ENCODE measurements at regions not wholly inside any gene's neighbourhood (a gene's known extent, or its start where the extent isn't known, plus 50 kb on each side); places are given as distances from the start of the nearest gene placed in this dataset.
"Not testable (repeated sequence)": the region's sequence is repeated elsewhere in the genome, so short reads cannot be mapped to it uniquely, and the experiment has no call there.

DNA sequence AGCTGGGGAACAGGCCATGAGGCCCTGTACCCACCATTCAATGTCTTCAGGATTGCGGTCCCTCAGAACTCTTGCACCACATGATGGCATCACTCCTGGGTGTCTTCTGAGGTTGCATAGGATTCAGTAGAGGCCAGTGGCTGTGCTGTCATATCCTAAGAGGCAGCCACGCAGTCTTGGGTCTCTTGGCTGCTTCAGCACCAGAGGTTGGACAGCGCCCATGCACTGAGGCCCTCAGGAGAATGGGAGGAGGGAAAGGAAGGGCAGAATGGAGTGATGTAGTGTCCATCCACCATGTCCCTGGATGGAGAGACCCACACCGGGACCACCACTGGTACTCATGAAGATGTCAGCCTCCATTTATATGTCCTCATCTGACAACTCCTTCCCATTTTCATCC is 439.9 kb downstream of the TUBA3C start:
- DNase-seq = not testable (repeated sequence)

DNA sequence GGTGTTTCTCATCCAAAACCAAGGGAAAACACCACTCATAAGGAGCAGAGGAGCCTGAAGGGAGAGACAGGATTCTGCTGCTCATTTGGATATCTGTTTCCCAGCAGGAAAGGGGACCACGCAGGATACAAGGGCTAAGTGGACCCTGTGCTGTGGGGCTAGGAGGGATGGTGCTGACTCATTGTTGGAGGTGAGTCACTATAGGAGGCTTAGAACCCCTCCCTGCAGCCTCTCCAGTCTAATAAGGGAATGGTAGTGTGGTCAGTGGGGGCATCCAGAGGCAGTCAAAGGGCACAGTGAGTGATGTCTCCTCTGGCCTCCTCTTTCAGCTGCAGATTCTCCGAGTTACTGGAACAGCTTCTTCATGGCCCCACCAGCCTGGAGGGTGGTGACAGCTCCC is 442.3 kb downstream of the TUBA3C start:
- no peak for DNase-seq

DNA sequence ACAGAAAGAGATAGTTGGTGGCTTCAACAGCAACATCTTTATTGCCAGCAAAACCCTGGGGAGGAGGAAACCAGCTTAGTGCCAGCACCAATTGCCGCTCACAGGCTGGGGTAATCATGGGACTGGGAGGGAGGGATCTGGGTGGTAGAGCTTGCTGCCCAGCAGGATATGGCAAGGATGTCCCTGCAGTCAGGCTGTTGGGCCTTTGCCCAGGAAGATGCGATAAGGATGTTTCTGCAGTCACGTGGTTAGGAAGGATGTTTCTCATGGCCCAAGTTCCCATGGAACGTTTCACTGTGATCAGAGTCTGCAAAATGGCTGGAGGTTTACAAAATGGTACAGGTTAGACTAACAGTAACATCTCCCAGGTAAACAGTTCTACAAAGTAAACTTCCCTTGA is 443.5 kb downstream of the TUBA3C start:
- not testable (repeated sequence) for DNase-seq

DNA sequence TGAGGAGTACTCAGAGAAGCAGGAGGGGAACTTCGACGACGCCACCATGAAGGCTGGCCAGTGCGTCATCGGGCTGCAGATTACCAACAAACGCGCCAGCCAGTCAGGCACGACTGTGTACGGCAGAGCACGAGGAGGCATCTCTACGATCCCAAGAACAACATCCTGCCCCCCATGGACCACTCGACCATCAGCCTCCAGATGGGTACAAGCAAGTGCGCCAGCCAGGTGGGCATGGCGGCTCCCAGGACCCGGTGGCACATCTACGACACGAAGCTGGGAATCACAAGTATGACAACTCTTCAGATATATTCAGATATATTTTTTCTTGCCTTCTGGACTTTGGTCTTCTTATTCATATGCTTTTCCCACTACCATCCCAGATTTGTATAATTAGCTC is 454.5 kb downstream of the TUBA3C start:
- not testable (repeated sequence) for DNase-seq

DNA sequence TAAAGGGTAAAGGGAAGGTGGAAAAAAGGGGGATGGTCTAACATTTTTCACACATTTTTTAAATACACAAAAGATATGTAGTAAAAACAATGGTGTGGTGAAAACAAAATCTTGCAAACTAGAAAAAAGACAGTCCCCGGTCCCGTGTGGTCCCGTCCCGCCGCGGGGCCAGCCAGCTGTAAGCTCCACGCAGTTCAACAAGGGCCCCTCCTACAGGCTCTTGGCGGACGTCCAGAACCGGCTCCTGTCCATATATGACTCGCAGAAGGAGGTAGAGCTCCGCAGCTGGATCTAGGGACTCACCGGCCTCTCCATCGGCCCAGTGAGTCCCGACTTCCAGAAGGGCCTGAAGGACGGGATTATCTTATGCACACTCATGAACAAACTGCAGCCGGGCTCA is 455.1 kb downstream of the TUBA3C start:
- DNase-seq = not testable (repeated sequence)

DNA sequence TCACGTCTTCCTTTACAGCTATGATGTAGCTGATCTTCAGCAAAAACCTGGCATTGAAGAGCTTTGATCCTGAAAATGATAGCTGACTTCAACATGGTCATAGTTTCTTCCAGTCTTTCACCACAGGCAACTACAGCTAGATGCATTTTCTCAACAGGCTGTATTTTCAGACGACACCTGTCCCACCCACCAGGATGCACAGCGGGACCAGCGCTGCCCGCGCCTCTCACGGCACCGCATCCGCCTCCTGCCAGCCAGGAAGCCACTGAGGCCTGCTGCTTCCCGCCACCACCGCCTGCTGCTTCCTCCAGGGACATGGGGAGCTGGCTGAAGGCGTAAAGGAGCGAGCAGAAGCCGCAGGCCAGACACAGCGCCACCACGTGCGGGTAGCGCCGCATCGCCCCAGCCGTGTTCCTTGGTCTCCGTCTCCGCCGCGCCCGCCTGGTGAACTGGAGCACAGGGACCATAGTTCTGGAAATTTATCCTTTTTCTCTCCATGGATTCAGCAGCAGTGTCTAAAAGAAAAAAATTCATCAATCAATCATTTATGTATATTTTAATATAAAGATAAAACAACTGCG is 456.3 kb downstream of the TUBA3C start:
- DNase-seq = not testable (repeated sequence)

DNA sequence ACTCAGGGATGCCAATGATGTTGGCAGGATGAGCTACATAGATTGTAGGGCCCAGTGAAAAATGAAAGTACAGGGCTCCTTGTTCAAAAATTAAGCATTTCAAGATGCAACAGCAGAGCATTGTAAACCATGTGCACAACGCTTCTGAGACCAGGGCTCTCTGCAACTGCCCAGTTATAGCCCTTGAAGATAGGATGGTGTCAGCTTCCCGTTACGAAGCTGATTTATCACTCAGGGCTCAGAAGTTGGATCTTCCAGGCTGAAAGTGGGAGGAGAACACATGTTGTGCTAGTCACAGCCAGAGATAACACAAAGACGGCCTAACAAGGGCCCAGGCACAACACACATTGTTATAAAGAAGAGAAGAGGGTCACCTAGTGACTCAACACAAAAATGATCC is 466.7 kb downstream of the TUBA3C start:
- no peak for DNase-seq

DNA sequence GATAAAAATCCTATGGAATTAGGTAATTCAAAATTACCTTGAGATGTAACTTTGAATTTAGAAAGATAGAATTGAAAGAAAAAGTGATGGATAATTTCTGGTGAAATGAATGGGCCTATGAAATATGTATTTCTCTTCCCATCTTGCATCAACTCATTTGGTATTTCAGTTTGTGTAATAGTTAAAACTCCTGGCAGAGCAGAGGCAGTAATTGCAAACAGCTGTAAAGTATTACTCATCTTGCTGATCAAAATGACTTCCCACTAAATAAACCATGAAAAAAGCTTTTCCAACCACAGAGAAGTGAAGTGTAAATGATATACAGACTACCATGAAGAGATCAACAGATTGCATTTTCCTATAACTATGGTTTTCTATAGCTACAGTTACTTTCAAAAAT is 471.0 kb downstream of the TUBA3C start:
- DNase-seq = not testable (repeated sequence)

DNA sequence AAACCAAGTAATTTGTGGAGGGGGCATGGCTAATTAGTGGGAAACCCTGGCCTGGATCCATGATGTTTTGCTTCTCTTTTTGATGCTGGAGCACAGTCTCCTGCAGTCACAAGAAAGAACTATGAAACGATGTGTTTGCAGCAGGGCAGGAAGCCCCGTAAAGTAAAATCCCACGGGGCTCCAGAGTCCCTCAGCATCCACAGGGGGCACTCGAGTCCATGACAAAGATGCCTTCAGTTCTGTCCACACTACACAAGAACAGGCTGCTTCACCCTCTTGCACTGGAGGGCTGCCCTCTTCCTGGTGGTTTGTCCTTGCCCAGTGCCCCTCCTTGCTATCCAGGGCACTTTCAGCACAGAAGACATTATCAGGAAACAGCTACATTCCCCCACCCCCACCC is 475.1 kb downstream of the TUBA3C start:
- not testable (repeated sequence) for DNase-seq

DNA sequence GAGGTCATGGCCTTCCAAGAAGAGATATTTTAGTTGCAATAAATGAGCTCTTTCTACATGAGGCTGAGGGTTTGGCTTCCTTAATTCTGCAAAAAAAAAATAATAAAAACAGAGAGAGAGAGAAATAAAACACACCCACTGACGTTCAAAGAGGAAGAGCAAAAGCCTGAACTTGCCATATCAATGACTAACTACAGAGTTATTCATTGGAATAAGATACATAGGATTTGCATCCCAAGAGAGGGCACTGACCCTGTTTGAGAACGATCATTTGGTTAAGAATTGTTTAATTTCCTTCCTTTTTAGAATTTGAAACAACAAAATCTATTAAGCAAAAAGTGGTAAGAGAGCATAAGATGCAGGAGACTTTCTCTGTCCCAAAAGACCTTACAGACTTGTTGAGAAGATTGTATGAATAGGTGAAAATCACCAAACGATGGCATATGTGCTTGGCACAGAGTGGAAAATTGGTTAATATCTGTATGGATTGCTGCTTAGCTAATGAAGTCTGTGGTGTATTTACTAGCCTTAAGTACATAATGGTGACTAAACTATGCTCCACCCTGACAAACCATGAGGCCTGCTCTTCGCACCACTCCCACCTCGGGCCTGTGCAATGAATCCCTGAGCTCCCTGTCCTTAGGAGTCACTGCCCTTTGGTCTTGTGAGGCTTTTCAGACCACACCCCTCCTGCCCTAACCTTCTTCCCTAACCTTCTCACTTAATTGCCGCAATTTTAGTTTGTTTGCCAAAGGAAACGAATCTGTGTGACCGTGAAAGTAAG is 479.0 kb downstream of the TUBA3C start:
- DNase-seq = not testable (repeated sequence)

DNA sequence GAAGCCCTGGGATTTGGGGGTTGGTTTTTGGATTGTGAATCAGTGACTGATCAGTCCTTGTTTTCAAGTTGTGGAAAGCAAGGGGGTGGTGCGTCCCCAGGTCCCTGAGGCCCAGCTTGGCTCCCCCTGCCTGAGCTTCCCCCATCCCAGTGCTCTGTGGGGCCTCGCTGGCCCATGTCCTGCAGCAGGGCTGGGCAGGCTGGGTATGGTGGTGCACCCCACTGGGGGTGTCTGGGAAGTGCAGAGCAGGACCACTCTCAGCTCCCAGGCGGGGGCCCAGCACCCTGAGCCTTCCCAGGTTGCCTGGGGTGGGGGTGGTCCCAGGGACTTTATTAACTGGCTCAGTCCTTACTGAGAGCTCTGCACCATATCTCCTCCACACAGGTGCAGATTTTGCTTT is 483.3 kb downstream of the TUBA3C start:
- not testable (repeated sequence) for DNase-seq

DNA sequence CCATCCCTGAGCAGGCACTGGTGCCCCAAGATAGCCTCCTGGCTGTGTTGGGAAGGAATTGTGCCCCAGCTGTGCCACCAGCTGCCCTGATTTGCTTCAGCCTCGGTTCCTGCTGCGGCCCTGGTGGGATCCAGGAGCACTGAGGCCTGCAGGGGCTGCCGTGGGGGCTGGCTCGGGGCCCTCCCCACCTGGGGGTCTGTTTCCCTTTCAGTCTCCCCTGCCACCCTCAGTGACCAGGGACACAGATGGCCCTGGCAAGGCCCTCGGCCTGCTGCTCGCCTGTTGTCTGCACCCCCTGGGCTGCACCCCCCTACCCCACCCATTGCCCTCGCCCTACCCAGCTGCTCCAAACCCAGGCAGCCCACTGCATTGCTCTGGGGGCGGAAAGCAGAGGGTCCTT is 483.8 kb downstream of the TUBA3C start:
- not testable (repeated sequence) for DNase-seq

DNA sequence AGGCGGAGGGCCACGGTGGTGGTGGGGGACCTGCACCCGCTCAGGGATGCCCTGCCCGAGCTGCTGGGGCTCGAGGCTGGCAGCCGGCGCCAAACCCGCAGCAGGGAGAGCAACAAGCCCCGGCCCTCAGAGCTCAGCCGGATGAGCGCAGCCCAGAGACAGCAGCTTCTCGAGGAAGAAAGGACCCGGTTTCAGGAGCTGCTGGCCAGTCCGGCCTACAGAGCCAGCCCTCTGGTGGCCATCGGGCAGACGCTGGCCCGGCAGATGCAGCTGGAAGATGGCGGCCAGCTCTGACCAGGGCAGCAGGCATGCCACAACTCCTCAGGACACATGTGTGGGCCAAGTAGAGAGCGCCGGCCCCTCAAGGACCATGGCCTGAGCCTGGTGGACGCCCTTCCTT is 484.4 kb downstream of the TUBA3C start:
- not testable (repeated sequence) for DNase-seq

DNA sequence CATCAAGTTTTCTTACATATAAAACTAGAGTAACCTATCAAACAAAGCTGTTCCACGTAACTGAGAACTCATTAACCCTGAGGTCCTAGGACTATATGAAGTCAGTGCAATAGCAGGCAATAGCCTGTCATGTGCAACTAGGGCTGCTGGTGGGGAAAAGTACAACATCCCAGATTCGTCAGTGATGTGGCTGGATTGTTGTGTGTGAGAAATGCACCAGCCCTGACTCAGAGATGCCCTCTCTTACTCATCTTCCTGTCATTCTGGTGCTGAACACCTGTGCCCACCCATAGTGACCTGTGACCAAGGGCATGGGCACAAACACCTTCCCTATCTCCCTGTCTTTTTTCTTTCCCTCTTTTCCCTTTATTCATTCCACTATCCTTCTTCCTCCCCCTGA is 504.2 kb downstream of the TUBA3C start:
- not testable (repeated sequence) for DNase-seq

DNA sequence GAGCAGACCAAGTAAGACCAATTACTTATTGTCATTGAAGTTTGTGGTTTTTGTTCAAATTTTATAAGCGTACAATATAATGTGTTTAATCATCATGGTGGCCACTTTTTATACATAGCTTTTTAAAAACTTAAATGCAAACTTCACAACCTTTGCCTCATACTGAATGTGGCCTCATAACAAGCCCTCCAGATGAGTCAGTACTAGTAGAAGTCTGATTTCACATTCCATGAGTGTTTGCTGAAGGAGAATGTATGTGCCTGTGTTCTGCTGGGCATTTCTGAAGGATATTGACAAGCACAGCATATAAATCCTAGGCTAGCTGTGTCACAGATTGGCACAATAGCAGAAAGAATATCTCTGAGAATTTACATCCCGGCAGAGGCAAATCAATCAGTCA is 506.4 kb downstream of the TUBA3C start:
- DNase-seq = not testable (repeated sequence)

DNA sequence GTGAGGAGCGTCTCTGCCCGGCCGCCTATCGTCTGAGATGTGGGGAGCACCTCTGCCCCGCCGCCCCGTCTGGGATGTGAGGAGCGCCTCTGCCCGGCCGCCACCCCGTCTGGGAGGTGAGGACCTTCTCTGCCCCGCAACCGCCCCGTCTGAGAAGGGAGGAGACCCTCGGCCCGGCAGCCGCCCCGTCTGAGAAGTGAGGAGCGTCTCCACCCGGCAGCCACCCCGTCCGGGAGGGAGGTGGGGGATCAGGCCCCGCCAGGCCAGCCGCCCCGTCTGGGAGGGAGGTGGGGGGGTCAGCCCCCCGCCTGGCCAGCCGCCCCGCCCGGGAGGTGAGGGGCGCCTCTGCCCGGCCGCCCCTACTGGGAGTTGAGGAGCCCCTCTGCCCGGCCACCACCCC is 507.8 kb downstream of the TUBA3C start:
- not testable (repeated sequence) for DNase-seq

DNA sequence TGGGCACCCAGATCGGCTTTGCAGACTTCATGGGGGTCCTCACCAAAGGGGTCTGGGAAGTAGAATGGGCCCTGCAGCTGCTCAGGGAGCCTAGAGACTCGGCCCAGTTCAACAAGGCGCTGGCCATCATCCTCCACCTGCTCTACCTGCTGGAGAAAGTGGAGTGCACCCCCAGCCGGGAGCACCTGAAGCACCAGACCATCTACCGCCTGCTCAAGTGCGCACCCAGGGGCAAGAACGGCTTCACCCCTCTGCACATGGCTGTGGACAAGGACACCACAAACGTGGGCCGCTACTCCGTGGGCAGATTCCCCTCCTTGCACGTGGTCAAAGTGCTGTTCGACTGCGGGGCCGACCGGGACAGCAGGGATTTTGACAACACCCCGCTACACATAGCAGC is 515.0 kb downstream of the TUBA3C start:
- not testable (repeated sequence) for DNase-seq

DNA sequence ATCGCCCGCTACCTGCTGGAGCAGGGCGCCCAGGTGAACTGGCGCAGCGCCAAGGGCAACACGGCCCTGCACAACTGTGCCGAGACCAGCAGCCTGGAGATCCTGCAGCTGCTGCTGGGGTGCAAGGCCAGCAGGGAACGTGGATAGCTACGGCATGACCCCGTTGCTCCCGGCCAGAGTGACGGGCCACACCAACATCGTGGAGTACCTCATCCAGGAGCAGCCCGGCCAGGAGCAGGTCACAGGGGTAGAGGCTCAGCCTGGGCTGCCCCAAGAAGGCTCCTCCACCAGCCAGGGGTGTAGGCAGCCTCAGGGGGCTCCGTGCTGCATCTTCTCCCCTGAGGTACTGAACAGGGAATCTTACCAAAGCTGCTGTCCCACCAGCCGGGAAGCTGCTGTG is 515.9 kb downstream of the TUBA3C start:
- DNase-seq = not testable (repeated sequence)

DNA sequence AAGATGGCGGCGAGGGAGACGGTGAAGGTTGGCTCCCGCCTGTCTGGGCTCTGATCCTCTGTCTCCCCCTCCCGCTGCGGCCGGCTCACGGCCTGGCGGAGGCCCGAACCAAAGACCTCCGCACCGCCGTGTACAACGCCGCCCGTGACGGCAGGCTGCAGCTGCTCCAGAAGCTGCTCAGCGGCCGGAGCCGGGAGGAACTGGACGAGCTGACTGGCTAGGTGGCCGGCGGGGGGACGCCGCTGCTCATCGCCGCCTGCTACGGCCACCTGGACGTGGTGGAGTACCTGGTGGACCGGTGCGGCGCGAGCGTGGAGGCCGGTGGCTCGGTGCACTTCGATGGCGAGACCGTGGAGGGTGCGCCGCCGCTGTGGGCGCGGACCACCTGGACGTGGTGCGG is 516.5 kb downstream of the TUBA3C start:
- not testable (repeated sequence) for DNase-seq

DNA sequence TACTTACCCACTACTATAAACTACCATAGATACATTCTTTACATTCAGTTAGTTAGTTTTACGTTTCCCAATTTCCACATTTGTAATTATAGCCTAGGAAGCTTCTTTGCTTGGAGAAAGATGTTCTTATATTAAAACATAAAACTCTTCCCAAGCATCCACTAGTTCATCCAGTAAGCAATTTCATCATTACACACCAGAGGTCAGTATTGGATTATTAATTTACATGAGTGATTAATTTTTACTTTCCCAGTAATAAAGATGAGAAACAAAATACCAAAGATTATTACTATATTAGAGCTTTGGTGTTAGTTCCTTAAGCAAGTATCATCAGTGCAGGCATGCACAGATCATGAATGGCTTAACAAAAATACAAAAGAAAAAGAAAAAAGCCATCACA is 518.4 kb downstream of the TUBA3C start:
- not testable (repeated sequence) for DNase-seq

DNA sequence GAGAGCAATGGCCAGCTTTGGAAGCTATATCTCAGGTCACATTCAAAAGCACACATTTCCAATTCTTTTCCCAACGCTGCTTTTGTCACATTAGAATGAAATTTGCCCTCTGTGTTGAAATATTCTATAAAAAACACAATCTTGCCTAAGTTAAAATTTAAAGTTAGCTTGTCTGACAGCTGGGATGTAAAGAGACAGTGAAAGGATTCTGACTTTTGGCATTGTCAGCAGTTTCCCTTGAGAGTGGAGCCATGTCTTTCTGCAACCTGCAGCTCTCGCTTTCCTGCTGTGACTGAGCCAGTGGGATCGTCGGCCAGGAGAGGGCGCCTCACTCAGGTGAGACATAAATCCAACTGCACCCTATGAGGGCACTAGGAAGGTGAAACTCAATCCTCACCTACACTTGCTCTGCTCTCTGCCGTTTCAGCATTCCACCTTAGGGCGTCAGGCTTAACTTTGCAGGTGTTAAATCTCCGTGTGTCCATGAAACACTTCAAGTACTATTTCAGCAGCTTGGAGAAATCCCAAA is 537.9 kb downstream of the TUBA3C start:
- DNase-seq = not testable (repeated sequence)

DNA sequence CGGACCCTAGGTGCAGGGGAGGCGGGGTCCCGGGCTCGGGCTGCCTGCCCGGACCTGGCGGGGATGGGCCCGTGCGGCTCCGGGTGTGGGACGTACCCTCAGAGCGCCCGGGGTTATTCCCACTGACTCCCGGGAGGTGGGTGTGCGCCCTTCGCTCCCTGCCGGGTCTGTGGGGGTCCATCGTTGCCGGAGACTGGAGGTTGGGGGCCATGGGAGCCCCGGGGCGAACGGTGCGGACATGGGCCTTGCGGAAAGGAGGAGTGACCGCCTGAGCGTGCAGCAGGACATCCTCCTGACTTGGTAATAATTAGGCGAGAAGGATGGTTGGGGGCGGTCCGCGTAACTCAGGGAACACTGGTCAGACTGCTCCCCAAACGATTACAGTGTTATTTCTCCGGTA is 552.7 kb downstream of the TUBA3C start:
- DNase-seq = not testable (repeated sequence)

DNA sequence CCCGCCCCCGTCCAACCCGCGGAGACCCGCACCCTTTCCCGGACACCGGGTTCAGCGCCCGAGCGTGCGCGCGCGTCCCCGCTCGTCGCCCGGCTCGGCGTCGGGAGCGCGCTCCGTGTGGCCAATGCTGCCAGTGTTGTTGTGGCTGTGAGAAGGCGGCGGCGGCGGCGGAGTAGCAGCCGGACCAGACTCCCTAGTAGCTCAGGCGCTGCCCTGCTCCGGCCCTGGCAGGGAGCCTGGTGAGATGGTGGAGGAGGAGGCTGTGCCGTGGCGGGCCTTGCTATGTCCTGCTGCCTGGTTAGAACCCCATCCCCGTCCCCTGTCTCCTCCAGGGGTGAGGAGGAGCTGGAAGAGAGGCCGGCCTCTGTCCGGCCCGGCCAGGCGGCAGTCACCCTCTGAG is 553.2 kb downstream of the TUBA3C start:
- DNase-seq = no peak

DNA sequence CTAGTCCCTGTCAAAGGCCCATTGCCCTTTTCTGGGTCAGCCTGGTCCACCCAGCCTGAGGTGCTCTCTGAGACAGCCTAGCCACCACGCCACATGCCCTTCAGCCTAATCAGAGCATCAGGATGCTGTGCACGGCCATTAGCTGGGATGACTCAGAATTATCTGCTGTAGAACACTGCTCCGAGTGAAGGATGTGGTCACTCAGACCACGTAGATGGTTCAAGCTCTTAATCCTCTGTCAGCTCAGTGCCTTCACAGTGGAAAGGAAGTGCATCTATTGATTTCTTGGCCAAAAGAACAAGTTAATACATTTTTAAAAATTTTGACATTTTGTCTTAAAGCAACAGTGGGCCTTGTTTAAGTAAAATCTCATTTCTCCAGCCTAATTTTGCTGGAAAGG is 557.6 kb downstream of the TUBA3C start:
- DNase-seq = not testable (repeated sequence)
